Cardiac fibroblast (primary cell): ENCODE measurements at regions not wholly inside any gene's neighbourhood (a gene's known extent, or its start where the extent isn't known, plus 50 kb on each side); places are given as distances from the start of the nearest gene placed in this dataset.
A peak's percentile ranks its signal among the peaks of the same experiment; 100 is the strongest.

Experiments used
- DNase-seq, 2 donors: peaks; one replicate each; pipeline versions ENCODE4 v3.0.0 to v3.0.0-alpha.2; 2010; ENCODE audit warnings: low read depth in 2 of 2
- H3K4me3 ChIP-seq, 2 donors: replicated peaks in 1 of 2; 1 replicate in 1 of 2; 2 replicates in 1 of 2; pipeline ENCODE4 v1.5.1; 2011; ENCODE audit warnings: low read depth in 2 of 2, low read length in 2 of 2, mild to moderate bottlenecking in 2 of 2, moderate library complexity in 1 of 2
- TF ChIP-seq, protein P1 (sequence below): IDR thresholded peaks from one replicate; pipeline ENCODE4 v1.5.1; 2011; ENCODE audit warnings: low read depth, mild to moderate bottlenecking, low read length, inconsistent platforms

DNA sequence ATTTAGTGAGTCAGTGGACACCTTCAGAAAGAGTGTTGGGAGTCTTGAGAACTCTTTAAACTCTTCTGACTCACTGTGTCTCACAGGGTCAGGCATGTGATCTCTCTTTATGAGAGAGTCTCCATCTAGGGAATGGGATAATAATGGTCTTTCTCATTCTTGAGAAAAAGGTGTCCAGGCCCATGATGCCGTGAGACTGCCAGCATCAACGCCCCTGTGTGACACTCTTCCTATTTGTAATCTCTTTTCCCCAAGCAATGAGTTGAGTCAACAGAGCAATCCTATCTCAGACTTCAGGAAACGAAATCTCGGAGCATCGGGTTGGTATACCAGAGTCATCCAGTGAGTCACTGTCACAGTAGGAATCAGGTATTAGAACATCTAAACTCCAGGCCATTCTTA is 82.3 kb upstream of the BMP2 start:
- no peak overlapping the region for H3K4me3 ChIP-seq
- TF ChIP-seq, protein P1, sequence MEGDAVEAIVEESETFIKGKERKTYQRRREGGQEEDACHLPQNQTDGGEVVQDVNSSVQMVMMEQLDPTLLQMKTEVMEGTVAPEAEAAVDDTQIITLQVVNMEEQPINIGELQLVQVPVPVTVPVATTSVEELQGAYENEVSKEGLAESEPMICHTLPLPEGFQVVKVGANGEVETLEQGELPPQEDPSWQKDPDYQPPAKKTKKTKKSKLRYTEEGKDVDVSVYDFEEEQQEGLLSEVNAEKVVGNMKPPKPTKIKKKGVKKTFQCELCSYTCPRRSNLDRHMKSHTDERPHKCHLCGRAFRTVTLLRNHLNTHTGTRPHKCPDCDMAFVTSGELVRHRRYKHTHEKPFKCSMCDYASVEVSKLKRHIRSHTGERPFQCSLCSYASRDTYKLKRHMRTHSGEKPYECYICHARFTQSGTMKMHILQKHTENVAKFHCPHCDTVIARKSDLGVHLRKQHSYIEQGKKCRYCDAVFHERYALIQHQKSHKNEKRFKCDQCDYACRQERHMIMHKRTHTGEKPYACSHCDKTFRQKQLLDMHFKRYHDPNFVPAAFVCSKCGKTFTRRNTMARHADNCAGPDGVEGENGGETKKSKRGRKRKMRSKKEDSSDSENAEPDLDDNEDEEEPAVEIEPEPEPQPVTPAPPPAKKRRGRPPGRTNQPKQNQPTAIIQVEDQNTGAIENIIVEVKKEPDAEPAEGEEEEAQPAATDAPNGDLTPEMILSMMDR = no peak
- peak in 1 of 2 donors; percentile 61 for DNase-seq

GRCh38 chr20:6683021-6683977 is 84.2 kb upstream of the BMP2 start:
- H3K4me3 ChIP-seq = no peak overlapping the region
- TF ChIP-seq, protein P1 = no peak
- DNase-seq = no peak

DNA sequence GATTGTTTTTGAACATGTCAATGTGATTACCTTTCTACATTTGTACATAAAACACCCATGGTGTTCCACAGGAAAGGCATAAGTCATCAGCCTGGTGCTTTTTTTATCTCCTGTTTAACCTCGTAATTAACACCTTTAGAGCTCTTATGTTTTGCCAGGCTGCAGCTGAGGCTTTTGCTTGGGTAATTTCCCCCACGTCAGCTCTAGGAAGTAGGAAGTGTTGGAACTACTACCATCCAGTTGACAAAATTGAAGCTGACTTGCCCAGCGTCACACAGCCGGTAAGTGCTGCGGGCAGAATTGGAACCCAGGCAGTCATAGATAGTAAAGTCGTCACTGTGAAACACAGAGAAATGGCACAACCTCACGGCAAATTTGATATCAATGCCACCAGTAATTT is 86.6 kb upstream of the BMP2 start:
- no peak for DNase-seq
- TF ChIP-seq, protein P1 = no peak

DNA sequence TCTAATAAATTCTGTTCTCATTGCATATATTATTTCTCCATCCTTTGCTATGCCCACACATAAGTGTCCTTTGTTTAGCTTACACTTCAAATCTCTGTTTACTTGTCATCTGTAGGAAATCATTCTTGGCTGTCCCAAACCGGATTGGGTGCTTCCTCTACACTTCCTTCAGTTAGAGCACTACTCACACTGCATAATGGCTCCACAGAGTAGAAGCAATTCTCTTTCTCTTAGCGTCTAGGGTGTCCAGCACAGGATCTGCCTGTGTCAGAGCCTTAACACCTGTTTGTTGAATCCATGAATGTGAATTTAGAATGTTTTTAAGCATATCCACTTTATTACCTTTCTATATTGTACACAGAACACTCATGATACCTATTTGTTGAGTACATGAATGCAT is 87.0 kb upstream of the BMP2 start:
- no peak overlapping the region for H3K4me3 ChIP-seq
- no peak for DNase-seq
- TF ChIP-seq, protein P1 = no peak

More for the DNA sequence above, 86.6 kb upstream of the BMP2 start:
- no peak overlapping the region for H3K4me3 ChIP-seq

DNA sequence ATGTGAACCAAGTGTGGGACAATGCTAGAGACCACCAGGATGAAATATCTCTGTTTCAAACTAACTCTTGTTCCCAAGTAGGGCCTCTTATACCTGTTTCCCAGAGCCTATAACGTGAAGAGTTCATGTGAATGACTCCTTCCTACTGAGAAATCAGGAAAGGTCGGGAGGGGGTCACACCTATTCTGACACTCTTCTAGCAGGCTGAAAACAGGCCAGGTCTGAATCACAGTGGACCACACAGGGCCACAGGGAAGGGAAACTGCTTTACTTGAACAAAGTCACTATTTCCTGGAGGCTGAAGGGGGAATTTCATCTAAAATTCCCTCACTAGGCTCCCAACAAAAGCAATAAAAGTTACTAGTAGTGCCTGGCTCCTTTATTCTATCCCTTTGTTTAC is 88.4 kb upstream of the BMP2 start:
- no peak for DNase-seq
- TF ChIP-seq, protein P1 = no peak
- H3K4me3 ChIP-seq = no peak overlapping the region

DNA sequence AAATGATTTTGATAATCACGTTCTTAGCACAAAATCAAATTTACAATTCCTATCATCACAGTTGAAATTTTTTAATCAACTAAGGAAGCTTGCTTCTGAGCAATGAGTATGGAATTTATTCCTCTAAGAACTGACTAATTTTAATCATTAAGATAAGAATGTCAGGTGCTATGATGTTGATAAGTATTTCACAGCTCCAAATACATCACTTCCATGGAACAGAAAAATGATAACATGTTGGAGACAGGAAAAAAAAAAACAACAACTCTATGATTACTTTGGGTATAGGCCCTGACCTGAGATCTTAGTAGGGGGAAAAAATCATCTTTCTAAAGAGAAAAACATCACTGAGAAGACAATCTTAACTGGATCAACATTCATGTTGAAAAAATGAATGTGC is 89.4 kb upstream of the BMP2 start:
- no peak overlapping the region for H3K4me3 ChIP-seq
- TF ChIP-seq, protein P1 = no peak
- DNase-seq = no peak
